NCI-H1092 treated with DMSO at 0.1 percent for 48 hours (cell line): ENCODE measurements at regions not wholly inside any gene's neighbourhood (a gene's known extent, or its start where the extent isn't known, plus 50 kb on each side); places are given as distances from the start of the nearest gene placed in this dataset.

Source experiments
- DNase-seq: peaks from one replicate; lab custom pipeline; 2025; lab: John Stamatoyannopoulos, UW

- no peak for DNase-seq
Observed at GRCh38 chr1:157189986-157190982, 52.1 kb upstream of the ETV3 start.

- DNase-seq = no peak
Observed at GRCh38 chr1:157189096-157189495, 50.9 kb upstream of the ETV3 start.
